SK-N-SH treated with all-trans-retinoic acid at 6 μM for 48 hours (cell line): ENCODE measurements at regions not wholly inside any gene's neighbourhood (a gene's known extent, or its start where the extent isn't known, plus 50 kb on each side); places are given as distances from the start of the nearest gene placed in this dataset.

Experiments used
- ATAC-seq: fragments of 200-7000 bp; cut with Tn5 transposase; 3 replicates; pipeline ENCODE4 v1.9.1; 2020; ENCODE audit warnings: mild to moderate bottlenecking, moderate library complexity
- BACH2 ChIP-seq: fragments of 250-450 bp; sonication (Bioruptor Pico); IDR thresholded peaks from 2 replicates; pipeline ENCODE4 v1.9.0; 2021; ENCODE audit warnings: mild to moderate bottlenecking, borderline replicate concordance
- CREB5 ChIP-seq: fragments of 250-450 bp; sonication (Bioruptor Pico); IDR thresholded peaks from 2 replicates; pipeline ENCODE4 v1.5.1; 2020; ENCODE audit warnings: low read depth, mild to moderate bottlenecking, moderate library complexity
- CSDC2 ChIP-seq: fragments of 250-450 bp; sonication (Bioruptor Pico); IDR thresholded peaks from 2 replicates; pipeline ENCODE4 v1.5.0; 2020; ENCODE audit warnings: mild to moderate bottlenecking, moderate library complexity
- CSRNP3 ChIP-seq: fragments of 250-450 bp; sonication (Bioruptor Pico); IDR thresholded peaks from 2 replicates; pipeline ENCODE4 v1.5.1; 2021; ENCODE audit warnings: mild to moderate bottlenecking, moderate library complexity
- ESRRG ChIP-seq: fragments of 250-450 bp; sonication (Bioruptor Pico); IDR thresholded peaks from 2 replicates; pipeline ENCODE4 v1.6.1; 2021; ENCODE audit warnings: mild to moderate bottlenecking
- GLIS3 ChIP-seq: fragments of 250-450 bp; sonication (Bioruptor Pico); IDR thresholded peaks from 2 replicates; pipeline ENCODE4 v1.5.0; 2020; ENCODE audit warnings: mild to moderate bottlenecking, moderate library complexity
- POU6F1 ChIP-seq: fragments of 250-450 bp; sonication (Bioruptor Pico); IDR thresholded peaks from 2 replicates; pipeline ENCODE4 v1.8.0; 2021; ENCODE audit warnings: low read depth, mild to moderate bottlenecking, moderate library complexity, borderline replicate concordance
- PPARA ChIP-seq: fragments of 250-450 bp; sonication (Bioruptor Pico); IDR thresholded peaks from 2 replicates; pipeline ENCODE4 v1.5.0; 2020; ENCODE audit warnings: mild to moderate bottlenecking, borderline replicate concordance
- RARB ChIP-seq: fragments of 250-450 bp; sonication (Bioruptor Pico); IDR thresholded peaks from 2 replicates; pipeline ENCODE4 v1.8.0; 2021; ENCODE audit warnings: mild to moderate bottlenecking, moderate library complexity
- SNAI2 ChIP-seq: fragments of 250-450 bp; sonication (Bioruptor Pico); IDR thresholded peaks from 2 replicates; pipeline ENCODE4 v1.5.0; 2020; ENCODE audit warnings: mild to moderate bottlenecking, moderate library complexity
- TOX ChIP-seq: fragments of 250-450 bp; sonication (Bioruptor Pico); IDR thresholded peaks from 2 replicates; pipeline ENCODE4 v1.8.0; 2021; ENCODE audit warnings: mild to moderate bottlenecking, moderate library complexity, borderline replicate concordance
- ZC3H10 ChIP-seq: fragments of 250-450 bp; sonication (Bioruptor Pico); IDR thresholded peaks from 2 replicates; pipeline ENCODE4 v1.5.1; 2021; ENCODE audit warnings: mild to moderate bottlenecking, moderate library complexity
- ZFP3 ChIP-seq: fragments of 250-450 bp; sonication (Bioruptor Pico); IDR thresholded peaks from 2 replicates; pipeline ENCODE4 v1.5.0; 2020; ENCODE audit warnings: mild to moderate bottlenecking, moderate library complexity
- ZNF565 ChIP-seq: fragments of 450-650 bp; formaldehyde crosslinking; conservative IDR thresholded peaks from 2 replicates; pipeline ENCODE4 v1.5.0; 2020; ENCODE audit warnings: low read depth, mild to moderate bottlenecking, moderate library complexity
- ZNF70 ChIP-seq: fragments of 450-650 bp; formaldehyde crosslinking; IDR thresholded peaks from 2 replicates; pipeline ENCODE4 v1.5.0; 2020; ENCODE audit warnings: mild to moderate bottlenecking, moderate library complexity
- ZNF8 ChIP-seq: fragments of 450-650 bp; formaldehyde crosslinking; IDR thresholded peaks from 2 replicates; pipeline ENCODE4 v1.5.0; 2020; ENCODE audit warnings: mild to moderate bottlenecking, moderate library complexity

- TF ChIP-seq ZNF8 (no peak), ZFP3 (no peak), RARB (CRISPR knock-in tag) (no peak), GLIS3 (no peak)
Measured at GRCh38 chr13:89322466-89322865, 1651.3 kb downstream of the SLITRK5 start.

GRCh38 chr13:89324582-89324981 is 1653.4 kb downstream of the SLITRK5 start:
- TF ChIP-seq POU6F1: no peak
- no peak for TF ChIP-seq CSRNP3 (CRISPR knock-in tag)
- TF ChIP-seq BACH2 (CRISPR knock-in tag): no peak
- TF ChIP-seq, all 23 proteins: peak for 0
- no peak for ATAC-seq

More at GRCh38 chr13:89322466-89322865, 1651.3 kb downstream of the SLITRK5 start:
- no peak for ATAC-seq

- no peak for ATAC-seq
- TF ChIP-seq ESRRG (no peak), ZFP3 (no peak), ZNF8 (no peak), ZNF70 (no peak), TOX (CRISPR knock-in tag) (no peak), ZC3H10 (CRISPR knock-in tag) (no peak), PPARA (CRISPR knock-in tag) (no peak), POU6F1 (no peak), CREB5 (CRISPR knock-in tag) (no peak), GLIS3 (no peak), SNAI2 (CRISPR knock-in tag) (no peak), BACH2 (CRISPR knock-in tag) (no peak), RARB (CRISPR knock-in tag) (no peak), CSDC2 (no peak), ZNF565 (CRISPR knock-in tag) (no peak), CSRNP3 (CRISPR knock-in tag) (no peak)
Measured at GRCh38 chr13:89343165-89343564, 1672.0 kb downstream of the SLITRK5 start.

GRCh38 chr13:89352384-89352783 is 1681.2 kb downstream of the SLITRK5 start:
- TF ChIP-seq CREB5 (CRISPR knock-in tag): no peak
- no peak for TF ChIP-seq POU6F1
- TF ChIP-seq ZNF70: no peak
- no peak for TF ChIP-seq ZC3H10 (CRISPR knock-in tag)
- TF ChIP-seq ESRRG: no peak
- TF ChIP-seq ZFP3: no peak
- TF ChIP-seq ZNF565 (CRISPR knock-in tag): no peak
- no peak for ATAC-seq
